WERI-Rb-1 (cell line): ENCODE measurements at regions not wholly inside any gene's neighbourhood (a gene's known extent, or its start where the extent isn't known, plus 50 kb on each side); places are given as distances from the start of the nearest gene placed in this dataset.

Experiments
- DNase-seq: peaks from one replicate; pipeline ENCODE4 v3.0.0-alpha.2; 2020
- H3K27ac ChIP-seq: fragments of 250-450 bp; sonication (Bioruptor Pico); 2 replicates; pipeline ENCODE4 v1.5.1; 2020; ENCODE audit warnings: mild to moderate bottlenecking, moderate library complexity
- H3K27me3 ChIP-seq: fragments of 250-450 bp; sonication (Bioruptor Pico); 2 replicates; pipeline ENCODE4 v1.5.1; 2021; ENCODE audit warnings: mild to moderate bottlenecking, low read depth, moderate library complexity; ENCODE audit not compliant: insufficient read depth, severe bottlenecking
- H3K36me3 ChIP-seq: fragments of 250-450 bp; sonication (Bioruptor Pico); 2 replicates; pipeline ENCODE4 v1.5.1; 2020; ENCODE audit warnings: mild to moderate bottlenecking, moderate library complexity
- H3K4me3 ChIP-seq: 2 replicates; pipeline ENCODE4 v1.5.1; 2011; ENCODE audit warnings: low read depth, mild to moderate bottlenecking, control low read depth, low read length
- H3K9me3 ChIP-seq: fragments of 250-450 bp; sonication (Bioruptor Pico); 2 replicates; pipeline ENCODE4 v1.5.1; 2021; ENCODE audit warnings: mild to moderate bottlenecking, moderate library complexity; ENCODE audit not compliant: severe bottlenecking
- TF ChIP-seq, protein P1 (sequence below): IDR thresholded peaks from 2 replicates; pipeline ENCODE4 v1.5.1; 2011; ENCODE audit warnings: low read depth, mild to moderate bottlenecking, control low read depth, inconsistent platforms, low read length

DNA sequence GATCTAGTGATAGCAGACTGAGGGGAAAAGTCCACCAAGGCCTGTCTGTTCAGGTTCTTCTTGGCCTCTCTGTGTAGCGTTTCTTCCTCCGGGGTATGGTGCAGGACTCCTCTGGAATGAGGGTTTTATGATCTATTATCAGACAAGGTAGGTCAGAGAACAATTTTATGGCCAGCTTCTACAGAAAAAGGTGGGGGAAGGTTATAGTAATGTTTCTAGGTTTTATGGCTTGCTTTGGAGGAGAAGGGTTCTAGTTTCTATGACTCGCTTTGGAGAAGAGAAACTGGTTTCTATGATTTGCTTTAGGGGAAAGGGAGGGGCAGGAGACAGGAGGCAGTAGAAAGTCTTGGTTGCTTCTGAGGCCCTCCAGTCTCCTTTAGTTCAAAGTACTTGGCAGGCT is 144.8 kb upstream of the LAMA2 start:
- no peak for DNase-seq
- Histone ChIP-seq H3K36me3 (no peaks in the 10 kb centered on the region), H3K27me3 (no peaks in the 10 kb centered on the region), H3K27ac (no peak overlapping the region), H3K4me3 (no peak overlapping the region), H3K9me3 (no peaks in the 10 kb centered on the region)
- TF ChIP-seq, protein P1, sequence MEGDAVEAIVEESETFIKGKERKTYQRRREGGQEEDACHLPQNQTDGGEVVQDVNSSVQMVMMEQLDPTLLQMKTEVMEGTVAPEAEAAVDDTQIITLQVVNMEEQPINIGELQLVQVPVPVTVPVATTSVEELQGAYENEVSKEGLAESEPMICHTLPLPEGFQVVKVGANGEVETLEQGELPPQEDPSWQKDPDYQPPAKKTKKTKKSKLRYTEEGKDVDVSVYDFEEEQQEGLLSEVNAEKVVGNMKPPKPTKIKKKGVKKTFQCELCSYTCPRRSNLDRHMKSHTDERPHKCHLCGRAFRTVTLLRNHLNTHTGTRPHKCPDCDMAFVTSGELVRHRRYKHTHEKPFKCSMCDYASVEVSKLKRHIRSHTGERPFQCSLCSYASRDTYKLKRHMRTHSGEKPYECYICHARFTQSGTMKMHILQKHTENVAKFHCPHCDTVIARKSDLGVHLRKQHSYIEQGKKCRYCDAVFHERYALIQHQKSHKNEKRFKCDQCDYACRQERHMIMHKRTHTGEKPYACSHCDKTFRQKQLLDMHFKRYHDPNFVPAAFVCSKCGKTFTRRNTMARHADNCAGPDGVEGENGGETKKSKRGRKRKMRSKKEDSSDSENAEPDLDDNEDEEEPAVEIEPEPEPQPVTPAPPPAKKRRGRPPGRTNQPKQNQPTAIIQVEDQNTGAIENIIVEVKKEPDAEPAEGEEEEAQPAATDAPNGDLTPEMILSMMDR: no peak

DNA sequence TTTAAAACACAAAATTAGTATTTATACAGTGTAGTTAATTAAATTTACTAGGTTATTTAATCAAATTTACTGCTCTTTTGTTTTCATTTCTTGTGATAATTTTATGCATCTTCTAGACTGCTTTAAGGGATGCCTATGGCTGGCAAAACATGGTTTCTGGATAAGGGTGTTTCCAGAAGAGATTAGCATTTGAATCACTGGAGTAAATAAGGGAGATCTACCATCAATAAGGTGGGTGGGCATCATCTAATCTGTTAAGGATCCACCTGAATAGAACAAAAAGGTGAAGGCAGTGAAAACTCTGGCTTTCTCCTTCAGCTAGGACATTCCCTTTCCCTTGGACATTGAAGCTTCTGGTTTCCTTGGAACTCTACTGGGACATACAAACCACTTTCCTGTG is 146.2 kb upstream of the LAMA2 start:
- Histone ChIP-seq H3K27me3 (no peaks in the 10 kb centered on the region), H3K36me3 (no peaks in the 10 kb centered on the region), H3K4me3 (no peak overlapping the region), H3K27ac (no peak overlapping the region), H3K9me3 (no peaks in the 10 kb centered on the region)
- TF ChIP-seq, protein P1: no peak
- DNase-seq: no peak

DNA sequence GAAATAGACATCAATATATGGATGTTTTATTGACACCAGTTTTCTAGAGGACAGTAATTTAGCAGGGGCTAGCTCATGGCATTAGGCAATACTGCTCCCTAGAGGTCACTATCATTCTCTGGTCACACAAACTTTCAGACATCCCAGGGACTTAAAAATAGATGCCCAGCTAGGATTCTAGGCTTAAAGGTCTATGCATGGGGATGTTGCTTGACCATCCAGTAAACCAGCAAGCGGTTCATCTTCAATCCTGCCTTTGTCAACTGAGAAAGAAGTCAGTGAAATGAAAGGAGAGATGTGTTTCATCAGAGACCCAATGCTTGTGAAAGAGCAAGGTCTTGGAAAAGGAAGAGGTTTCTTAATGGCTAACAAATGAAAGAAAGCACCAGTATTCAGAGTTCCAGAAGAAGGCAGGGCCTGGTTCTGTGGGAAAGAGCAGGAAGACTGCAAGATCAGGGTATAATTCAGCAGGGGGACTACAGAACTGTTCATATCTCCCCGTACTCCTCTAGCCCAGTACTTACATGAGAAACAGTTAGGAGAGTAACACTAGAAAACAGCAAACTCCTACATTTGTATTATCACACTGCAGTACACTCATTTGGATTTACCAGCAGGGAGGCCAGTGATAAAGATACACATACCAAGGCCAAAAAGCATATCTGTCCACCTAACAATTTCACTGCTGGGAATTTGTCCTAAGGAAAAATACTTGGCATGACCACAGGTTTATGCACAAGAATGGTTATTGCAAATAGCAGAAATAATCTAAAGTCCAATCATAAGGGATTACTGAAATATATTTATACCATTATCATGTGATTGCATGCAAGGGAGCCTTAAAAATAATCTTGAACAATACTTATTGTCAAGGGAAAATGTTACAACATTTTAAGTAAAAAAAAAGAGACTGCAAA is 151.4 kb upstream of the LAMA2 start:
- Histone ChIP-seq H3K27me3 (no peaks in the 10 kb centered on the region), H3K9me3 (no peaks in the 10 kb centered on the region), H3K36me3 (no peaks in the 10 kb centered on the region), H3K4me3 (no peak overlapping the region), H3K27ac (no peak overlapping the region)
- TF ChIP-seq, protein P1: peak; percentile 71
- peak; percentile 11 for DNase-seq

DNA sequence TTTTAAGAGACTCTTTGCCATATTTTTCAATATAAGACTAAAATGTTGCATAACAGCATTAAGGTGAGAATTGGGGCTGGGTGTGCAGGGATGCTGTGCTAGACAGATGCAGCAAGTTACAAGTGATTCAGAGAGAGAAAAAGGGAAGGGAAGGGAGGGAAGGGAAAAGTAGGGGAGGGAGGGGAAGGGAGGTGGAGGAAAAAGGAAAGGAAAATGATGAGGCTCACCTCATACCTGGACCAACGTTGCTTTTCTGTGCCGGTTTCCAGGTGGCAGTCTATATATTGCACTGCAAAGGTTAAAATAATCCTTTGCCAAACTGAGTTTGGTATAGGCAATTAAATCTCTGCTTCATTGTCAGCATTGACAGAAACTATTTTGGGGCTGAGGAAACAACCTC is 155.4 kb upstream of the LAMA2 start:
- Histone ChIP-seq H3K9me3 (no peaks in the 10 kb centered on the region), H3K27me3 (no peaks in the 10 kb centered on the region), H3K27ac (no peak overlapping the region), H3K36me3 (no peaks in the 10 kb centered on the region), H3K4me3 (no peak overlapping the region)
- DNase-seq: no peak
- TF ChIP-seq, protein P1: no peak

DNA sequence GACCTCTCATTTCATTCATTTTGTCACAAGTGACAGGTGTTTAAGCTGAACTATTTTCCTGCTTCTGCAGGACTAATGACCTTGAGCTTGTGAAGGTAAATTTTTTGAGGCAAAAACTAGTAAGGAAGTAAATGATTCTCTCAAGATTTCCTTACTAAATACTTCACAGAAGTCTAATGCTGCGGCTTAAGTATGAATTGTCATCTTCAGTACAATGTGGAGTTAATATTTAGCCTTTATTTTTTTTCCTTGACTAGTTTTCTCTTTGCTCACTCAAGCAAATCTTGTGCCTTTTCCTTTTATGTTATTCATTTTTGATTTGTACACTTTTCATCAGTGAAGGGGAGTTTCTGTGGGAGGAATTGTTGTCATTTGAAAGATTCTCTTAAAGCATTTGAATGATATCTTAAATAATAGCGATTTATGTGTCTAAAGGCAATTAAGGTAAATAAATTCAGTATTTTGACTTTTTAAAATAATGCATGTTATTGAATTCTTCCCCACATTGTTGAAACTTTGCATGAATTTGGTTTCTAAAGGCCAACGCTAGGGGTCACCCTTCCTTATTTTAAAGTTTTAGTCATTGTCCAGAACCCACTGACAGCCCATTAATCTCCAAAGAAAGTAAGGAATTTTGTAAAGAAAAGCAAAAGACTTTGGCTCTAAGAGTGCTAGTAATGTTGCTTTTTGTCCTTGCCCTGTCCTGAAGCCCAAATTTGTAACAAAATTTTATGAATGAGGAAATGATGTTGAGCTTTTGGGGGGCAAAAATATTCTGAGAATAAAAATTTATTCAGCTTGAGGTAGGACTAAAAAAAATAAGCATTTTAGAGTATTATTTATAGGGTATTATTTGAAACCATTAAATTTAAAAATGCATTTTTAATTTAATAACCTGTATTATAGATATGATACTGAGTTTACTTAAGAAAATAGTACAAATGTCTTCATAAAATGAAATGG is 157.4 kb upstream of the LAMA2 start:
- Histone ChIP-seq H3K27ac (no peak overlapping the region), H3K27me3 (no peaks in the 10 kb centered on the region), H3K36me3 (no peaks in the 10 kb centered on the region), H3K9me3 (no peaks in the 10 kb centered on the region), H3K4me3 (no peak overlapping the region)
- TF ChIP-seq, protein P1: peak; percentile 44
- DNase-seq: peak; percentile 27
